ENCODE measurements at regions not wholly inside any gene's neighbourhood (a gene's known extent, or its start where the extent isn't known, plus 50 kb on each side); places are given as distances from the start of the nearest gene placed in this dataset.

DNA sequence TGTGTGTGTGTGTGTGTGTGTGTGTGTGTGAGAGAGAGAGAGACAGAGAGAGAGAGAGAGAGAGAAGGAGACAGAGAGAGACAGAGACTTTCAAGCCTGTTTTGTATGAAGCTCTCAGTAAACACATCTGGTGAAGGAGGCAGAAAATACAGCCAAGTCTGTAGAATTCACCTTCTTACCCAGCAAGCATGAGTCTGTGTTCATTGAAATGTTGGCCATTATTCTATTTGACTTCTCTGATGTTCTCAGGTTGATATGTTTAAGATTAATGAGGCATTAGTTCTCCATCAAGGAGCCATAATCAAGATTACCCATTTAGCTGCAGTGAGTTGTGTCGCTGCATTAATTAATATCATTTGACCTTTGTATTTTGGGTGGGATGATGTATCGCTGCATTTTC lies 895.8 kb upstream of the EEF2KMT start:
- TF ChIP-seq POLR2A (IDR thresholded peaks at IDR 0.05; ENCODE audit: low read depth, low read length), result no peak
- FAIRE-seq, result no peak

DNA sequence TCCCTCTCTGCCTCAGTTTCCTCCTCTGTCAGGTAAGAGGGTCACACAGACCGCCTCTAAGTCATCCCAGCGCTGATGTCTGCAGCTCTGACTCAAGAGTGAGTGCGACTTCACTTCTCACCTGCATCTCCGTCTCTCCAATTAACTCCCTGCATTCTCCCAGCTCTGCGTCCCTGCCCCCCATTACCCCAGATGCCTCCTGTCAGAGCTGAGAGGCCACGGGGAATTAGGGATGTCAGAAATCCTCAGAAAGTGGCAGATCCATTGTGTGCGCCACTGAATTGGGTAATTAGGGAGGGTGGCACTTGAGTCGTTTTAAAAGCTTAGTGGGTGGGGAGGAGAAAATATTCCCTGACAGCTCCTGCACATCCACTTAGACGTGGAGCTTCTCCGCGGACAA lies 885.4 kb upstream of the EEF2KMT start:
- FAIRE-seq, result no peak

More for the DNA sequence above, 895.8 kb upstream of the EEF2KMT start:
- DNase-seq (ENCODE audit: insufficient read length, low spot score), result no peak

DNA sequence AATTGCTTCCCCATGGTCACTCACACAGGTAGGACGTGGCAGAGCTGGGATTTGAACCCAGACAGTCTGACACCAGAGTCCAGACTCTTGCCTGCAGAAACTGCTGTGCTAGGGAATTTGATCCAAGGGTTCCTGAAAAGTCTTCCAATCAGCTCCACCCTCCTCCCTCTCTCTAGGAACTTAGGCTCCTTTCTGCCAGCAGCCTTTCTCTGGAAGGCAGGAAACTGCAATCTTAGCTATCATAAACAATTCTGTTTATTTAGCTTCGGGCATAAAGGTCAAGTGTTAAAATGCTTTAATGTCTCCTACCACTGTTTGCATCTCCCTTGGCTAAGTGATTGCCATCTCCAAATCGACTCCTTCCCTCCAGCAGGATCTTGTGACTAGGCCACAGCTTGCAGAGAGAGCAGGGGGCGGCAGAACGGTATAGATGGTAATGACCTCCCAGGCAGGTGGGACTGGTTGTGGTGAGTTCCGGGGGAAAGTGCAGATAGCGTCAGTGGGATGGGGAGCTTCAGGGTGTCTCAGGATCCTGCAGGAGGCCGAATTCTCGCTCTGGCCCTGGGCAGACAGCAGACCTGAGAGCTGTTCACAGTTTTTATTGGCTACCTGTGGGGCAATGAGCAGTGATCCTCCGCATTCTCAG lies 882.4 kb upstream of the EEF2KMT start:
- no peak for FAIRE-seq
- no peak for TF ChIP-seq POLR2A (IDR thresholded peaks at IDR 0.05; ENCODE audit: low read depth, low read length)

More for the DNA sequence above, 885.4 kb upstream of the EEF2KMT start:
- no peak for TF ChIP-seq POLR2A (IDR thresholded peaks at IDR 0.05; ENCODE audit: low read depth, low read length)
- DNase-seq (ENCODE audit: insufficient read length, low spot score), result no peak

DNA sequence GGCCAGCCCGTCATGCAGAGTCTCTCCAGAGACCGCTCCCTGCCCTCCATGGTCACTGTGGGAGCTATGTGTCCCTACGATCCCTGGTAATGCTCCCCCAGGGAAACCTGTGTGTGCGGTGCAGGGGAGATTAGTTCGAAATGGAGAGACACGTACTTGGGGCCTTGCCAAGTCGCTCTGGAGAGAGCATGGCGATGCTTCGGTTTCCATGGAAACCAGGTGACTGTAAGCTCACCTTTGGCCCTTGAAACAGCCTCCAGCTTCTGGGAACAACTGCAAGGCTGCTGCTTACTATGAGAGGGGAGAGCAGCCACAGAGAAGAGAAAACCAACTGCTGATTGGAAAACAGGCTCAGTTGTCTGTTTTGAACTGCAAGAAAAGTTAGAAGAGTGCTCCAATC lies 879.7 kb upstream of the EEF2KMT start:
- TF ChIP-seq POLR2A (IDR thresholded peaks at IDR 0.05; ENCODE audit: low read depth, low read length), result no peak
- DNase-seq (ENCODE audit: insufficient read length, low spot score) (no peak), FAIRE-seq (no peak)

More for the DNA sequence above, 882.4 kb upstream of the EEF2KMT start:
- no peak for DNase-seq (ENCODE audit: insufficient read length, low spot score)

DNA sequence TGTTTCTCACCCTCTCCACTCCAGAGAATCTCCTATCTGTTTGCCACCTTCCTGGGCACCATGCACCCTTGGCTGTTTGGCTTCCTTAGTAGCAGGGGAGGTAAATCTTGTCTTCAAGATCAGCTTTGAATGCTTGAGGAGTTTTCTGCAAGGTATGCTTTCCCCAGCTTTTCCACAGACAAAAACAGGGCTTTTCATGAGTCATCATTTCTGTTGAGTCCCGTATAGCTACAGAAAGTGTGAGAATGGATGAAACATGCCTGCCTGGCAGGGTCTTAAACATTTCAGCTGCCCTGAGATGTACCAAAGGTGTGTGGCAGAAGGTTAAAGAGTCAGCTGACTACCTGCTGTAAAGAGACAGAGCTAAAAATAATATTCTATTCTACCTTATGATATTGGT lies 875.2 kb upstream of the EEF2KMT start:
- TF ChIP-seq POLR2A (IDR thresholded peaks at IDR 0.05; ENCODE audit: low read depth, low read length), result no peak
- FAIRE-seq (no peak), DNase-seq (ENCODE audit: insufficient read length, low spot score) (no peak)

DNA sequence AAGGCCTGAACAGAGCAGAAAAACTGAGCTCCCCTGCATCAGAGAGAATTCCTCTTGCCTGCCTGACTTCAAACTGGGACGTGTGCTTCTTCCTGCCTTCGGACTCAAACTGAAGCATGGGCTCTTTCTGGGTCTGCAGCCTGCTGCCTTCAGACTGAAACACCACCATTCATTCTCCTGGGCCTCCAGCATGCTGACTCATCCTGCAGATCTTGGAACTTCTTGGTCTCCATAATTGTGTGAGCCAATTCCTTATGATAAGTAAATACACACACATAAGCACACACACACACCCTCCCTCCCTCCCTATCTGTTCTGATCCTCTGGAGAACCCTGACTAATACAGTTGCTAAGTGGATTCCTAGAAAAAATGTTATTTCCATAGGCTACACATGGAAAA lies 874.3 kb upstream of the EEF2KMT start:
- no peak for DNase-seq (ENCODE audit: insufficient read length, low spot score)
- no peak for FAIRE-seq
- TF ChIP-seq POLR2A (IDR thresholded peaks at IDR 0.05; ENCODE audit: low read depth, low read length), result no peak

DNA sequence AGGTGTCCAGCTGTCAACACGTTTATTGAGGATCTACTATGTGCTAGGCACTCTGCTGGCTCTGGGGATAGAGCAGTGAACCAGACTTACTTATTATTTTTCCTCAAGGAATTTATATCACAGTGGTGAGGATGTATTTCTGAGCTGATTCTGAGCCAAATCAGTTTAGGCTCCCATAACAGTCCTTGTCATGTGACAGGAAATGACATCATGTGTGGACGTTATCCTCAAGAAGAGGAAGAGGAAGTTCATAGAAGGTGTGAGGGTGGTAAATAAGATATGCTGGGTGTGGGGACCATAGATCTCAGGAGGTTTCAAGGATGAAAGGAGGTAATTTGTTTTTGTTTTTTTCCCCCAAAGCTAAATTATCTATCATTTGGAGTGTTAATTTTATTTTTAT lies 873.5 kb upstream of the EEF2KMT start:
- DNase-seq (ENCODE audit: insufficient read length, low spot score) (no peak), FAIRE-seq (no peak)
- TF ChIP-seq POLR2A (IDR thresholded peaks at IDR 0.05; ENCODE audit: low read depth, low read length), result no peak

DNA sequence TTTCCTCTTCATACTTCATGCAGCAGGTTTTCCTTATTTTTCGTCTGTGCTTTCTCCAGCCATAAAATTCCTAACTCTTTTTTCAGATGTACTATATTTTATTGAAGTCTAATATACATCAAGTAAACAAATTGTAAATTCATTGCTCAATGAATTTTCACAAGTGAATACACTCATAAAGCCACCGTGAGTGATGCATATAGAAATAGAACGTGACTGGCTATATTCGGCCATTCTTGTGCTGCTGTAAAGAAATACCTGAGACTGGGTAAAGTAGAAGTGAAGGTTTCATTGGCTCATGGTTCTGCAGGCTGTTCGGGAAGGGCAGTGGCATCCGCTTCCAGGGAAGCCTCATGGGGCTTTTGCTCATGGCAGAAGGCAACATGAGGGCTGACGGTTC lies 868.4 kb upstream of the EEF2KMT start:
- no peak for TF ChIP-seq POLR2A (IDR thresholded peaks at IDR 0.05; ENCODE audit: low read depth, low read length)
- FAIRE-seq (no peak), DNase-seq (ENCODE audit: insufficient read length, low spot score) (no peak)

DNA sequence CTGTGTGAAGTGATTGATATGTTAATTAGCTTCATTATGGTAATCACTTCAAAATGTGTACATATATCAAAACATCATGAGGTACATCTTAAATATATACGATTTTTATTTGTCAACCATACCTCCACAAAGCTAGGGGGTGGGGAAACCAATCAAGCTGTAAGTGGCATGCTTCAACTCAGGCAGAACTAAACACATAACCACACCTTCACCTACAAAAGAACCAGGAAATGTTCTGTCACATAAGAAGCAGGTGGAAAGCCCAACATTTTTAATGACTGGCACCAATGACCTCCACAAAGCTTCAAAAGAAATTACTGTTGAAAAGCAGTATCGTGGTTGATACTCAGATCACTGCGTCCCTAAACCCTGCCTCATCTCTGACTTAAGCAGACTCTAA lies 867.7 kb upstream of the EEF2KMT start:
- no peak for DNase-seq (ENCODE audit: insufficient read length, low spot score)
- FAIRE-seq, result no peak
- no peak for TF ChIP-seq POLR2A (IDR thresholded peaks at IDR 0.05; ENCODE audit: low read depth, low read length)

DNA sequence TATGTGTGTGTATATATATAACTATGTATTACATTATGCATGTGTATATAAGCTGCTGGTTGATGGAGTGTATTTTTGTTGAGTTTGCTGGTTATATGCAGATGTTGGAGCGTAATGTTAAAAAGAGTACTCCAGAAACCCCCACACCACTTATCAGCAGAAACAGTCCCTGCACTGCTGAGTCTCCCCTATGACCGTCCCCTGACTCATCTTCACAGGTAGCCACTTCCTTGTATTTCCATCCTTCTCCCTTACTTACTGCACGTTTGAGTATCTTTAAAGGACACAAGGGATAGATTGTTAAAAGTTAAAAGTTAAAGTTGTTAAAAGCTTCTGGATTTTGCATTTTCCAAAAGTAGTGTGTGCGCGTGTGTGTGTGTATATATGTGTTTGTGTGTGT lies 853.9 kb upstream of the EEF2KMT start:
- FAIRE-seq (no peak), DNase-seq (ENCODE audit: insufficient read length, low spot score) (no peak)
- TF ChIP-seq POLR2A (IDR thresholded peaks at IDR 0.05; ENCODE audit: low read depth, low read length), result no peak

DNA sequence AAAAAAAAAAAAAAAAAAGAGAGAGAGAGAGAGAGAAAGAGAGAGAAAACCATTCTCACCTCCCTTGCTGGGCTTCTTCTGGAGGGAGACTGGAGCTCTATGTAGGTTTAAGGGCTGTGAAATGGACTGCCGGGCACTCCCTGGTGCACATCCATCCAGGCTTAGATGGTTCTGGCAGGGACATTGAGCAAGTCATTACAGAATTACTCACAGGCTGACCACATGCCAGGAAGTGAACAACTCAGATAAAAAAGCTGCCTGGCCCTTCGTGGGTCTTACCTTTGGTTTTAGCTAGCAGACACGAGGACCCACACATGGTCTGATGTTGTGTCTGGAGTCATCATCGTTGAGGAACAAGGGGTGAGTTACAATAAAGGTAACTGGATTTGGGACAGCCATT lies 847.4 kb upstream of the EEF2KMT start:
- TF ChIP-seq POLR2A (IDR thresholded peaks at IDR 0.05; ENCODE audit: low read depth, low read length), result no peak
- no peak for FAIRE-seq
- no peak for DNase-seq (ENCODE audit: insufficient read length, low spot score)

DNA sequence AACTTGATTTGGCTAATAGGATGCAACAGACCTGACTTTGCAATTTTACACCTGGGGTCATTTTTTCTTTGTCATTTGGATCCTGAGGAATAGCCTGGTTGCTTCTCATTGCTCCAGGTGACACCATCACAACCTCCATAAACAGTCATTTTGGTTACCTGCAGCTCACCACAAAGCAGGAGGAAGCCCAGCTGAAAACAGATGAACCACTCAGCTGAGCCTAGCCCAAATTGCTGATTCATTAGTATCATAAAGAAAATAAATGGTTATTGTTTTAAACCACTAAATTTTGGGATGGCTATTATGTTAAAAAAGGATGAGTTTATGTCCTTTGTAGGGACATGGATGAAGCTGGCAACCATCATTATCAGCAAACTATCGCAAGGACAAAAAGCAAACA lies 841.0 kb upstream of the EEF2KMT start:
- DNase-seq (ENCODE audit: insufficient read length, low spot score) (no peak), FAIRE-seq (no peak)
- no peak for TF ChIP-seq POLR2A (IDR thresholded peaks at IDR 0.05; ENCODE audit: low read depth, low read length)

DNA sequence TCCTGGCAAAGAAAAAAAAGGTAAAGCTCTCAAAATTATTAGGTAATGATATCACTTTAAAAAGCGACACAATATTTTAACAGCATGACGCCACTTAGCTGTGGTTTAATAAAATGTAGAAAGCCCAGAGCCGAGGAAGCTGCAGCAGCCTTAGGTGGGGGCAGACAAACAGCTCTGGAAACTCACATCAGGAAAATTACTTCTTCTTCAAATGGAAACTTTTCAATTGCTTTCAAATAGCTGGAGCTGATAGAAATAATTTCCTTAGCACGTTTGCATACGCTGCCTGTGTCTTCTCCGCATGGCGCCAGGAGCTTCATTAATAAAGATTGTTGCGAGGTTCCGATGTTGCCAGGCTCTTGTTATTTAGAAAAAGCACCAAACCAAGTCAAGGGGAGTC lies 835.3 kb upstream of the EEF2KMT start:
- no peak for TF ChIP-seq POLR2A (IDR thresholded peaks at IDR 0.05; ENCODE audit: low read depth, low read length)
- FAIRE-seq (no peak), DNase-seq (ENCODE audit: insufficient read length, low spot score) (no peak)

DNA sequence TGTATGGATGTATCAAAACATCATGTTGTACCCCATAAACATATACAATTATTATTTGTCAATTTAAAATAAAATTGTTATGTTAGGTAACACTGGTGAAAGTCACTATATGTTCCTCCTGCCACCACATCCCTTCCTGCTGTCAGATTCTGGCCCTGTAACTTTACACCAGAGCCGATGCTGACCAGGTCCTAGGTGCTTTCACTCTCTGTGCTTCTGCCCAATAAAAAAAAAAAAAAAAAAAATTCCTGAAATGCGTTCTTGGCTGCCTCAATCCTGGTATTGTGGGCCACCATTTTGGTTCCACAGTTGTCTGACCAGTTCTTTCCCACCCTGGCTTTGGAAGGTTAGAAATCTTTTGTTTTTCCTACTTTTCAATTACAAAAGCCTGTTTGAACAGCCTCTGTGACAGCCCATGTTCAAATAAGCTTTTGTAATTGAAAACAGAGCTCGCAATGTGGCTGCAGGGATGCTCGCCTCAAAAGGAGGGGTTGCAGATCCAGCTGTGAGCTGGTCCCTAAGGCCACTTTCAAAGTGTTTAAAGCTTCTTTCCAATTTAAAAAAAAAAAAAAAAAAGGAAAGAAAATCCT lies 831.0 kb upstream of the EEF2KMT start:
- no peak for DNase-seq (ENCODE audit: insufficient read length, low spot score)
- no peak for FAIRE-seq
- no peak for TF ChIP-seq POLR2A (IDR thresholded peaks at IDR 0.05; ENCODE audit: low read depth, low read length)

DNA sequence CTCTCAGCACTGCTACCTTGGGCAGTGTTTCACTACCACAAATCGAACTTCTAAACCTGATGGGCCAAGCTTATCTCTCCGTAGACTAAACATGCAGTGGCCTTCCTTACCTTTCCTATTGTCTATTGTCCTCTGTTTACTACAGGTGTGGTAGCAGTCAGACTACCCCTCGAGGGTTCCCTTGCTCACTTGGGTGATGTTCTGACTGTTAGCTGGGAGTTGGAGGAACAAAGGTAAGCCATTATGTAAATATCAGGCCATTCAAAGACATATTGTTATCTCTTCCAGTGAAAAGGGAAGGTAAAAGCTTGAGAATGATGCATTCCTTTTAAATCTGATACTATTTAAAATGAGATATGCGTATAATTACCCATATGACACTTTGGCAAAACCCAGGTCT lies 828.3 kb upstream of the EEF2KMT start:
- no peak for DNase-seq (ENCODE audit: insufficient read length, low spot score)
- no peak for TF ChIP-seq POLR2A (IDR thresholded peaks at IDR 0.05; ENCODE audit: low read depth, low read length)
- no peak for FAIRE-seq

Data from H54 (cell line).